Muscle layer of duodenum (tissue), 2 donors: ENCODE measurements at regions not wholly inside any gene's neighbourhood (a gene's known extent, or its start where the extent isn't known, plus 50 kb on each side); places are given as distances from the start of the nearest gene placed in this dataset.

Source experiments
- H3K27ac ChIP-seq: one replicate; pipeline ENCODE4 v1.7.0; 2013; ENCODE audit warnings: mild to moderate bottlenecking, low read length
- H3K27me3 ChIP-seq: one replicate; pipeline ENCODE4 v1.7.0; 2013; ENCODE audit warnings: low read depth, mild to moderate bottlenecking, control low read depth, low read length
- H3K36me3 ChIP-seq, 2 donors: one replicate each; pipeline ENCODE4 v1.7.0; 2013; ENCODE audit warnings: low read length in 2 of 2, control low read depth in 1 of 2, mild to moderate bottlenecking in 1 of 2; ENCODE audit not compliant: insufficient read depth in 2 of 2, control insufficient read depth in 1 of 2
- H3K4me1 ChIP-seq, 2 donors: one replicate each; pipeline ENCODE4 v1.7.0; 2013; ENCODE audit warnings: low read length in 2 of 2, mild to moderate bottlenecking in 2 of 2, control low read depth in 1 of 2, moderate library complexity in 1 of 2; ENCODE audit not compliant: insufficient read depth in 2 of 2, control insufficient read depth in 1 of 2
- H3K4me3 ChIP-seq, 2 donors: one replicate each; pipeline ENCODE4 v1.7.0; 2013; ENCODE audit warnings: low read length in 2 of 2, low read depth in 1 of 2, mild to moderate bottlenecking in 1 of 2
- H3K9me3 ChIP-seq, 2 donors: one replicate each; pipeline ENCODE4 v1.7.0; 2013; ENCODE audit warnings: low read length in 2 of 2, control low read depth in 1 of 2, mild to moderate bottlenecking in 1 of 2; ENCODE audit not compliant: control insufficient read depth in 1 of 2
- donor health status: healthy.

GRCh38 chr14:22464422-22465142 is 124.4 kb downstream of the DAD1 start:
- Histone ChIP-seq H3K4me3 (no peak overlapping the region), H3K27ac (no peak overlapping the region), H3K27me3 (no peaks in the 10 kb centered on the region), H3K4me1 (no peaks in the 10 kb centered on the region), H3K36me3 (no peaks in the 10 kb centered on the region), H3K9me3 (no peaks in the 10 kb centered on the region)

GRCh38 chr14:22463763-22464173 is 125.3 kb downstream of the DAD1 start:
- Histone ChIP-seq H3K36me3 (no peaks in the 10 kb centered on the region), H3K9me3 (no peaks in the 10 kb centered on the region), H3K4me1 (no peaks in the 10 kb centered on the region), H3K27me3 (no peaks in the 10 kb centered on the region), H3K4me3 (no peak overlapping the region), H3K27ac (no peak overlapping the region)

GRCh38 chr14:22462923-22463322 is 126.1 kb downstream of the DAD1 start:
- no peaks in the 10 kb centered on the region for H3K4me1 ChIP-seq
- no peaks in the 10 kb centered on the region for H3K27me3 ChIP-seq
- no peaks in the 10 kb centered on the region for H3K36me3 ChIP-seq
- H3K9me3 ChIP-seq: no peaks in the 10 kb centered on the region
- H3K4me3 ChIP-seq: no peak overlapping the region
- H3K27ac ChIP-seq: no peak overlapping the region

- no peaks in the 10 kb centered on the region for H3K9me3 ChIP-seq
- no peaks in the 10 kb centered on the region for H3K36me3 ChIP-seq
- no peak overlapping the region for H3K4me3 ChIP-seq
- no peak overlapping the region for H3K27ac ChIP-seq
- peaks cover 0 to 8% of the 10 kb centered on the region in 2 donors for H3K4me1 ChIP-seq
- no peaks in the 10 kb centered on the region for H3K27me3 ChIP-seq
Observed at GRCh38 chr14:22460461-22461195, 128.4 kb downstream of the DAD1 start.

- no peaks in the 10 kb centered on the region for H3K36me3 ChIP-seq
- no peak overlapping the region for H3K4me3 ChIP-seq
- no peak overlapping the region for H3K27ac ChIP-seq
- no peaks in the 10 kb centered on the region for H3K9me3 ChIP-seq
- H3K4me1 ChIP-seq: peaks cover 0 to 12% of the 10 kb centered on the region in 2 donors
- H3K27me3 ChIP-seq: no peaks in the 10 kb centered on the region
Observed at GRCh38 chr14:22458737-22459136, 130.3 kb downstream of the DAD1 start.

- H3K4me3 ChIP-seq: no peak overlapping the region
- no peaks in the 10 kb centered on the region for H3K27me3 ChIP-seq
- peaks cover 0 to 12% of the 10 kb centered on the region in 2 donors for H3K4me1 ChIP-seq
- H3K36me3 ChIP-seq: no peaks in the 10 kb centered on the region
- H3K27ac ChIP-seq: no peak overlapping the region
- H3K9me3 ChIP-seq: no peaks in the 10 kb centered on the region
Observed at GRCh38 chr14:22456998-22457594, 131.9 kb downstream of the DAD1 start.

- Histone ChIP-seq H3K4me3 (no peak overlapping the region), H3K36me3 (no peaks in the 10 kb centered on the region), H3K4me1 (peaks cover 0 to 12% of the 10 kb centered on the region in 2 donors), H3K27me3 (no peaks in the 10 kb centered on the region), H3K9me3 (no peaks in the 10 kb centered on the region), H3K27ac (no peak overlapping the region)
Observed at GRCh38 chr14:22456421-22456820, 132.6 kb downstream of the DAD1 start.

GRCh38 chr14:22452330-22452729 is 136.7 kb downstream of the DAD1 start:
- Histone ChIP-seq H3K27ac (no peak overlapping the region), H3K4me1 (peaks cover 0 to 12% of the 10 kb centered on the region in 2 donors), H3K27me3 (no peaks in the 10 kb centered on the region), H3K36me3 (no peaks in the 10 kb centered on the region), H3K9me3 (no peaks in the 10 kb centered on the region), H3K4me3 (no peak overlapping the region)

- Histone ChIP-seq H3K4me3 (no peak overlapping the region), H3K4me1 (peaks cover 0 to under 1% of the 10 kb centered on the region in 2 donors), H3K27me3 (no peaks in the 10 kb centered on the region), H3K9me3 (no peaks in the 10 kb centered on the region), H3K27ac (no peak overlapping the region), H3K36me3 (no peaks in the 10 kb centered on the region)
Observed at GRCh38 chr14:22450266-22450665, 138.8 kb downstream of the DAD1 start.

GRCh38 chr14:22449600-22449905 is 139.5 kb downstream of the DAD1 start:
- no peaks in the 10 kb centered on the region for H3K9me3 ChIP-seq
- H3K36me3 ChIP-seq: no peaks in the 10 kb centered on the region
- no peak overlapping the region for H3K4me3 ChIP-seq
- no peaks in the 10 kb centered on the region for H3K4me1 ChIP-seq
- H3K27ac ChIP-seq: no peak overlapping the region
- no peaks in the 10 kb centered on the region for H3K27me3 ChIP-seq

- Histone ChIP-seq H3K4me1 (no peaks in the 10 kb centered on the region), H3K27me3 (no peaks in the 10 kb centered on the region), H3K9me3 (no peaks in the 10 kb centered on the region), H3K4me3 (no peak overlapping the region), H3K36me3 (no peaks in the 10 kb centered on the region), H3K27ac (no peak overlapping the region)
Observed at GRCh38 chr14:22448905-22449599, 140.0 kb downstream of the DAD1 start.
